AG04449 (cell line): ENCODE measurements at regions not wholly inside any gene's neighbourhood (a gene's known extent, or its start where the extent isn't known, plus 50 kb on each side); places are given as distances from the start of the nearest gene placed in this dataset.

ENCODE experiments used
- CTCF ChIA-PET: fragments of 350-600 bp; formaldehyde crosslinking; extraction: SDS; loops from one replicate; lab custom pipeline; 2021; ENCODE audit warnings: antibody characterized with exemption; lab: Yijun Ruan, JAX
- POLR2A ChIA-PET: fragments of 400-600, 350-600 bp; formaldehyde crosslinking; extraction: SDS; loops from one replicate; lab custom pipeline; 2020; ENCODE audit warnings: antibody characterized with exemption, inconsistent platforms; lab: Yijun Ruan, JAX
- DNase-seq: peaks from one replicate; pipeline ENCODE4 v3.0.0-alpha.2; 2010; ENCODE audit warnings: low read depth, low spot score
- H3K4me3 ChIP-seq: 2 replicates; pipeline ENCODE4 v1.5.1; 2011; ENCODE audit warnings: low read depth, mild to moderate bottlenecking, control low read depth, low read length
- TF ChIP-seq, protein P1 (sequence below): IDR thresholded peaks from one replicate; pipeline ENCODE4 v1.5.1; 2011; ENCODE audit warnings: mild to moderate bottlenecking, moderate library complexity, low read length, control low read depth, inconsistent platforms; ENCODE audit not compliant: insufficient read depth; ENCODE audit errors: missing control alignments

DNA sequence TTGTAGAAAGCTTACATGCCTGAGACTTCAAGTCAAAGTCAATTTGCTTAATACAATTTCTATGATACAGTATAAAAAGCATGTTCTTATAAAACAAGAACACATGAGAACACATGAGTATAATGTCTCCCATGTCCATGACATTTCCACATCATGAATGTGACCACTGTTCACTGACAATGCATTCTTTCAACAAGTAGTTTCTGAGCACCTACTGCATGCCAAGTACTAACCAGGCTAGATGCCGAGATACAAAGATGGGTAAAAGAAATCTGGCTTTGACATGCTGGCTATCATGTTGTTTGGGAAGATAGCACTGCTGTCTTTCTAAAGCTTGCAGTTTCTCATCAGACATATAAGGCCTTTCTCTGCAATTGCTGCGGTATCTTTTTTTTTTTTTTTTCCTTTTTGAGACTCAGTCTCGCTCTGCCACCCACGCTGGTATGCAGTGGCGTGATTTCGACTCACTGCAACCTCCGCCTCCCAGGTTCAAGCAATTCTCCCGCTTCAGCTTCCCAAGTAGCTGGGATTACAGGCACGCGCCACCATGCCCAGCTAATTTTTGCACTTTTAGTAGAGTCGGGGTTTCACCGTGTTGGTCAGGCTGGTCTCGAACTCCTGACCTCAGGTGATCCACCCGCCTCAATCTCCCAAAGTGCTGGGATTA lies 123.6 kb upstream of the DST start:
- POLR2A ChIA-PET: interaction anchor here (0.6 kb wide), 1 partner anchor 21 kb away, joined by 3 read pairs; no protein-coding TSS in a partner anchor
- no peak for DNase-seq
- no peak overlapping the region for H3K4me3 ChIP-seq
- TF ChIP-seq, protein P1, sequence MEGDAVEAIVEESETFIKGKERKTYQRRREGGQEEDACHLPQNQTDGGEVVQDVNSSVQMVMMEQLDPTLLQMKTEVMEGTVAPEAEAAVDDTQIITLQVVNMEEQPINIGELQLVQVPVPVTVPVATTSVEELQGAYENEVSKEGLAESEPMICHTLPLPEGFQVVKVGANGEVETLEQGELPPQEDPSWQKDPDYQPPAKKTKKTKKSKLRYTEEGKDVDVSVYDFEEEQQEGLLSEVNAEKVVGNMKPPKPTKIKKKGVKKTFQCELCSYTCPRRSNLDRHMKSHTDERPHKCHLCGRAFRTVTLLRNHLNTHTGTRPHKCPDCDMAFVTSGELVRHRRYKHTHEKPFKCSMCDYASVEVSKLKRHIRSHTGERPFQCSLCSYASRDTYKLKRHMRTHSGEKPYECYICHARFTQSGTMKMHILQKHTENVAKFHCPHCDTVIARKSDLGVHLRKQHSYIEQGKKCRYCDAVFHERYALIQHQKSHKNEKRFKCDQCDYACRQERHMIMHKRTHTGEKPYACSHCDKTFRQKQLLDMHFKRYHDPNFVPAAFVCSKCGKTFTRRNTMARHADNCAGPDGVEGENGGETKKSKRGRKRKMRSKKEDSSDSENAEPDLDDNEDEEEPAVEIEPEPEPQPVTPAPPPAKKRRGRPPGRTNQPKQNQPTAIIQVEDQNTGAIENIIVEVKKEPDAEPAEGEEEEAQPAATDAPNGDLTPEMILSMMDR: no peak
- CTCF ChIA-PET: interaction anchor here (0.9 to 4.0 kb wide), 6 partner anchors 10 to 130 kb away, joined by 3 to 18 read pairs (median 3); no protein-coding TSS in a partner anchor

DNA sequence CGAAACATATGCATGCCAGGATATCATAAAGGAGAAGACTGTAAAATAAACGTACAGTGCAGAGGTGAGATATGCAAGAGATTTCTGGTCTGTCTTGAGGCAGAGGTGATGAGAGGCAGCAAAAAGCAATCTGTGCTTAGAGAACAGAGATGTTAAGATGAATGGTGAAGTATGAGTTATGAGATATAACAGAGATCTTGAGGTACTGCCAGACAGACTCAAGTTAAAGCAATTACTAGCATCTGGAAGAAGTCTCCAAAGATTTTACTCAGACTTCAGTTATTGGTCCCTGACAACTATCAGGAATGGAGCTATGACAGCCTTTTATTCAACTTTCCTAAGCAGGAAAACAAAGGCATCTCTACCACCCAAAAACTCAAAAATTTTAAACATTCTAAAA lies 122.8 kb upstream of the DST start:
- TF ChIP-seq, protein P1: no peak
- no peak for DNase-seq
- CTCF ChIA-PET: interaction anchor here (1.1 to 4.0 kb wide), 5 partner anchors 9 to 129 kb away, joined by 3 to 18 read pairs (median 3); no protein-coding TSS in a partner anchor
- no peak overlapping the region for H3K4me3 ChIP-seq
- POLR2A ChIA-PET: no interaction called here

DNA sequence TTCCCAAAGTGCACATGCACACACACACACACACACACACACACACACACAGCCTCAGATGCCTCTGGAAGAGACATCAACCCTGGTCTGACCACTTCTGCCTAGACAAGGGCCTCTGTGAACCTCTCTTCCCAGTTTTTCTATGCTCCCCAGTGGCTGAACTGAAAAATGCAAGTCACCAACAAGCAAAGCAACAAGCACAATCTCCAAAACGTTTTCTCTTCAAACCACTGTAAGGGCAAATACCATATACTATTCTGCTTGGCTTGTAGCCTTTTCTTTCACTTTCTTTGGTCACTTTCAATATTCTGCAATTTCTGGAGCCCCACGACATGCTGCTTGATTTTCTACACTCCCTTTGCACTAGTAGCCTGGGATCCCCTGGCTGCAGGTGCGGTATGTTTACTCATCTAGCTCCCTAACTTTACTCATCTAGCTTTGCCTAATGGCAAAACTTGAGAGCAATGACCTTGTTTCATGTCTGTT lies 121.4 kb upstream of the DST start:
- ChIA-PET CTCF (interaction anchor here (0.7 to 2.1 kb wide), 8 partner anchors 10 to 395 kb away, joined by 3 to 5 read pairs (median 3); no protein-coding TSS in a partner anchor), POLR2A (interaction anchor here (0.7 kb wide), 1 partner anchor 121 kb away, joined by 4 read pairs; the partner anchor contains the start of gene DST)
- no peak overlapping the region for H3K4me3 ChIP-seq
- DNase-seq: no peak
- TF ChIP-seq, protein P1: peak; percentile 14

DNA sequence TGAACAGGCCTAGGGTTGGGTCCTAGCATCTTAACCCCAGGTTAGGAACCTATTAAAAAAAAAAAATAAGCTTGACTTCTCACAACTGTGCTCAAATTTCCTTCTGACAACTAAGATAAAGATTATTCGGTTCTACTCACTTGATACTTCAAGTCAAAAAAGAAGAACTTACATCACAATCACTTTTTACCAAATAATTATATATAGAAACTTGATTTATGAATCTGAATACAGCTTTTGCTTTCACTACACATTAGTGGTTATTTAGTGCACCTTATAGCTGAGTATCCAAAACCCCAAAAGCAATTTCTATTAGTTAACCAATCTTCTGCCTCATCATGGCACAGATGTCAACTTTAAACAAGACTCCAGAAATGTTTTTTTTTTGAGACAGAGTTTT lies 119.0 kb upstream of the DST start:
- CTCF ChIA-PET: interaction anchor here (0.7 to 2.2 kb wide), 4 partner anchors 10 to 169 kb away, joined by 3 to 13 read pairs (median 4); no protein-coding TSS in a partner anchor
- DNase-seq: no peak
- TF ChIP-seq, protein P1: no peak
- POLR2A ChIA-PET: no interaction called here
- H3K4me3 ChIP-seq: no peak overlapping the region

DNA sequence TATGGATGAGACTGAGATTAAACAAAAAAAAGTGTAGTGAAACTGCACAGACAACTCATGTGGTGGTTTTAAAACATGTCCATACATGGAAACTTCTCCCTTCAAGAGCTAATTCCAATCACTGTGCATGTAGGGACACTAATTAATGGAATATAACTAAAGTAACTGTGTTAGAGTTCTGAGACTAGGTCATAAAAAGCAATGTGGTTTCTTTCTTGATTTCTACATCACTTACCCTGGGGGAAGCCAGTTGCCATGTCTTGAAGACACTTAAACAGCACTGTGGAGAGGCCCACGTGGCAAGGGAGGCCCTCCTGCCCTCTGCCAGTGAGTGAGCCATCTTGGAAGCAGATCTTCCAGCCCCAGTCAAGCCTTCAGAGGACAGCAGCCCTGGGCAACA lies 118.2 kb upstream of the DST start:
- no peak for DNase-seq
- no peak overlapping the region for H3K4me3 ChIP-seq
- POLR2A ChIA-PET: no interaction called here
- TF ChIP-seq, protein P1: no peak
- CTCF ChIA-PET: interaction anchor here (0.7 to 2.2 kb wide), 4 partner anchors 9 to 168 kb away, joined by 3 to 13 read pairs (median 4); no protein-coding TSS in a partner anchor

DNA sequence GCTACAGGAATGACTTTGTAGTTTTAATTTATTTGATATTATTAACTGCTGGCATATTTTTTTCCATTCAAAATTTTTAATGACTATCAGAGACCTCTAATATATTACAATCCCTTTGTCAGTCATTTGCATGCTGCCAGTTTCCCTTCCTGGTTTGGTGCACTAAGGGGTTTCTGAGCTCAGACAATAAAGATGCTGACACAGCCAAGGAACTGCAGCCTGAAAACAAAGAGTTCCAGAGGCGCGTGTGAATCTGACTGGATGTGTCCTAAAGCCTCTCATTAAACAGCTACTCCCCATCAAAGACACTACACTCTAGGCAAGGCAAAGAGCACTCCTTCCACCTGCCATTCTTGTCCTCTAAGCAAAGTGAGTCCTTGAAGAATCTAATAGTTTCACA lies 116.8 kb upstream of the DST start:
- CTCF ChIA-PET: interaction anchor here (3.4 kb wide), 1 partner anchor 50 kb away, joined by 19 read pairs; no protein-coding TSS in a partner anchor
- POLR2A ChIA-PET: no interaction called here
- H3K4me3 ChIP-seq: no peak overlapping the region
- TF ChIP-seq, protein P1: no peak
- DNase-seq: no peak
